ENCODE measurements at regions not wholly inside any gene's neighbourhood (a gene's known extent, or its start where the extent isn't known, plus 50 kb on each side); places are given as distances from the start of the nearest gene placed in this dataset.
"Not testable (repeated sequence)": the region's sequence is repeated elsewhere in the genome, so short reads cannot be mapped to it uniquely, and the experiment has no call there.

DNA sequence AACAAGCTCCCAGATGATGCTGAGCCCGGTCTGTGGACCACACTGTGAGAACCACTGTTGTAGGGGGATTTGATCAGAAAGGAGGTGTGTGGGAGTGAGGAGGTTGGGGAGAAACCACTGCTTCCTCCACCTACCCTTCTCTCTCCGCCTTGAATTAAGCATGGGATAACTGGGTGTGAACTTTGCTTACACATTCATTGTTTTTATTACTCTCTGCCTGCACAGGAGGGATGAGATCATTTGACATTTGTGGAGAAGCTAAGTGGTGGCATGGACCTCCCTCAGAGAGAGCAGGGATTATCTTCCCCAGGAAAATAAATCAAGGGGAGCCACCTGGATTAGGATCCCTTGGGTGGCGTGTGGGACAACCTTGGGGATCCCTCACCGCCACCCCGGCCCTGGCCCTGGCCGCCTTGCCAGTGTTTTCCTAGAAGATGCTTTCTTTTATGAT is 212.1 kb upstream of the ATP6AP2 start:
- TF ChIP-seq, protein P1, sequence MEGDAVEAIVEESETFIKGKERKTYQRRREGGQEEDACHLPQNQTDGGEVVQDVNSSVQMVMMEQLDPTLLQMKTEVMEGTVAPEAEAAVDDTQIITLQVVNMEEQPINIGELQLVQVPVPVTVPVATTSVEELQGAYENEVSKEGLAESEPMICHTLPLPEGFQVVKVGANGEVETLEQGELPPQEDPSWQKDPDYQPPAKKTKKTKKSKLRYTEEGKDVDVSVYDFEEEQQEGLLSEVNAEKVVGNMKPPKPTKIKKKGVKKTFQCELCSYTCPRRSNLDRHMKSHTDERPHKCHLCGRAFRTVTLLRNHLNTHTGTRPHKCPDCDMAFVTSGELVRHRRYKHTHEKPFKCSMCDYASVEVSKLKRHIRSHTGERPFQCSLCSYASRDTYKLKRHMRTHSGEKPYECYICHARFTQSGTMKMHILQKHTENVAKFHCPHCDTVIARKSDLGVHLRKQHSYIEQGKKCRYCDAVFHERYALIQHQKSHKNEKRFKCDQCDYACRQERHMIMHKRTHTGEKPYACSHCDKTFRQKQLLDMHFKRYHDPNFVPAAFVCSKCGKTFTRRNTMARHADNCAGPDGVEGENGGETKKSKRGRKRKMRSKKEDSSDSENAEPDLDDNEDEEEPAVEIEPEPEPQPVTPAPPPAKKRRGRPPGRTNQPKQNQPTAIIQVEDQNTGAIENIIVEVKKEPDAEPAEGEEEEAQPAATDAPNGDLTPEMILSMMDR (IDR thresholded peaks at IDR 0.05; ENCODE audit: unreplicated experiment) = no peak
- intact Hi-C loops (cut with micrococcal nuclease; ENCODE audit: unreplicated experiment) = no loop called here
- Mint-ChIP-seq H3K27ac (ENCODE audit: unreplicated experiment) (no peak overlapping the region), H3K4me1 (ENCODE audit: low read depth, unreplicated experiment) (no peaks in the 10 kb centered on the region), H3K9me3 (ENCODE audit: low read depth, unreplicated experiment) (no peaks in the 10 kb centered on the region), H3K36me3 (ENCODE audit: insufficient read depth, unreplicated experiment) (no peaks in the 10 kb centered on the region), H3K4me3 (ENCODE audit: low read depth, unreplicated experiment) (no peak overlapping the region), H3K27me3 (ENCODE audit: unreplicated experiment) (peaks cover 50% of the 10 kb centered on the region)
- no TSS peak for BruUV-seq (replicated peaks)
- CTCF ChIA-PET = no interaction called here
- no peak for DNase-seq

DNA sequence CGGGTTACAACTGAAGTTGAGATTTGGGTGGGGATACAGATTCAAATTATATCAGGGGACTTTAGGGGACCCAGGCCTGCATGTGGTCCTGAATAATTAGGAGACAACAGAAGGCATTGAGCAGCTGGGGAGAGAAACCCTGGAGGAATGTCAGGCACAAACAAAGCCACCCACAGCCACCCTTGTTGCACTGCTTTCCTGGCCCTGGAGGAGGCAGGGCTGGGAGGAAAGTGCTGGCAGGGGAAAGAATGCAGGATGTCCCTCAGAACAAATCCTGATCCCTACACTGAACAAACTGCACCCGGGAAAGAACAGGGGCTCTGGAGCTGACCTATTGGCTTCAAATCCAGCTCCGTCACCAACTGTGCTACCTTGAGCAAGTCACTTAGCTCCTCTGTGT is 214.1 kb upstream of the ATP6AP2 start:
- Mint-ChIP-seq H3K27me3 (ENCODE audit: unreplicated experiment) (peaks cover 50% of the 10 kb centered on the region), H3K27ac (ENCODE audit: unreplicated experiment) (no peak overlapping the region), H3K9me3 (ENCODE audit: low read depth, unreplicated experiment) (no peaks in the 10 kb centered on the region), H3K4me1 (ENCODE audit: low read depth, unreplicated experiment) (no peaks in the 10 kb centered on the region), H3K4me3 (ENCODE audit: low read depth, unreplicated experiment) (no peak overlapping the region), H3K36me3 (ENCODE audit: insufficient read depth, unreplicated experiment) (no peaks in the 10 kb centered on the region)
- BruUV-seq (replicated peaks) = no TSS peak
- intact Hi-C loops (cut with micrococcal nuclease; ENCODE audit: unreplicated experiment) = no loop called here
- TF ChIP-seq, protein P1 (IDR thresholded peaks at IDR 0.05; ENCODE audit: unreplicated experiment) = no peak
- CTCF ChIA-PET = no interaction called here
- DNase-seq = no peak

DNA sequence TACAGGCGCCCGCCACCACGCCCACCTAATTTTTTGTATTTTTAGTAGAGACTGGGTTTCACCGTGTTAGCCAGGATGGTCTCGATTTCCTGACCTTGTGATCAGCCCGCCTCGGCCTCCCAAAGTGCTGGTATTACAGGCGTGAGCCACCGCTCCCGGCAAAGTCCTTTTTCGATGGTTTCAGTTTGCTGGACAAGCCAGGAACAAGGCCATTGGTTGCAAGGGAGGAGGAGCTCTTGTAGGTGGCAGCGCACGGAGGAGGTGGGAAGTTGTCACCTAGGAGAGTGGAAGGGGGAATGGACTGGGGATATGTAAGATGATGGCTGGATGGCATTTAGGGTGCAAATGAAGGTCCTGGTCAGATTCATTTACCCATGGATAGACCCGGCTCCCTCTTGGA is 218.5 kb upstream of the ATP6AP2 start:
- CTCF ChIA-PET = interaction anchor here (0.6 kb wide), 1 partner anchor 16 kb away, joined by 3 read pairs; no protein-coding TSS in a partner anchor
- BruUV-seq (replicated peaks); H3K9me3 Mint-ChIP-seq (ENCODE audit: low read depth, unreplicated experiment); H3K4me3 Mint-ChIP-seq (ENCODE audit: low read depth, unreplicated experiment); H3K4me1 Mint-ChIP-seq (ENCODE audit: low read depth, unreplicated experiment); intact Hi-C loops (cut with micrococcal nuclease; ENCODE audit: unreplicated experiment); DNase-seq; H3K36me3 Mint-ChIP-seq (ENCODE audit: insufficient read depth, unreplicated experiment); H3K27ac Mint-ChIP-seq (ENCODE audit: unreplicated experiment): not testable (repeated sequence)
- H3K27me3 Mint-ChIP-seq (ENCODE audit: unreplicated experiment) = peaks cover 17% of the 10 kb centered on the region

DNA sequence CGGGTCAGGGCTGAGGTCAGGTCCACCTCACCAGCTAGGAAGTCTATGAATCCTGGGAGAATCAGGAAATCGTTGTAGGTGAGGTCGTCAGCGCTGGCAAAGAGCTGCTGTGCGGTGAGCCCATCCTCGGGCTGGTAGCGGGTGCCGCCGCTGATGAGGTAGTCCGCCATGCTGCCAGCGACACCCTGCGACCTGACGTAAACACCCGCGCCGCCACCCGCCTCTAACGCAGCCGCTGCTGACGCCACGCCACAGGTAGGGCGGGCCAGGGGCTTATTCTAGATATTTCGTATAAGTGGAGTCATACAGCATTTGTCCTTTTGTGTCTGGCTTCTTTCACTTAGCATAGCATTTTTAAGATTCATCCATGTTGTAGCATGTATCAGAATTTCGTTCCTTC is 220.2 kb upstream of the ATP6AP2 start:
- Mint-ChIP-seq H3K27me3 (ENCODE audit: unreplicated experiment) (no peaks in the 10 kb centered on the region), H3K4me3 (ENCODE audit: low read depth, unreplicated experiment) (no peak overlapping the region), H3K9me3 (ENCODE audit: low read depth, unreplicated experiment) (no peaks in the 10 kb centered on the region), H3K4me1 (ENCODE audit: low read depth, unreplicated experiment) (no peaks in the 10 kb centered on the region), H3K27ac (ENCODE audit: unreplicated experiment) (no peak overlapping the region), H3K36me3 (ENCODE audit: insufficient read depth, unreplicated experiment) (no peaks in the 10 kb centered on the region)
- no TSS peak for BruUV-seq (replicated peaks)
- no peak for DNase-seq
- CTCF ChIA-PET = no interaction called here
- intact Hi-C loops (cut with micrococcal nuclease; ENCODE audit: unreplicated experiment) = no loop called here
- TF ChIP-seq, protein P1 (IDR thresholded peaks at IDR 0.05; ENCODE audit: unreplicated experiment) = no peak

DNA sequence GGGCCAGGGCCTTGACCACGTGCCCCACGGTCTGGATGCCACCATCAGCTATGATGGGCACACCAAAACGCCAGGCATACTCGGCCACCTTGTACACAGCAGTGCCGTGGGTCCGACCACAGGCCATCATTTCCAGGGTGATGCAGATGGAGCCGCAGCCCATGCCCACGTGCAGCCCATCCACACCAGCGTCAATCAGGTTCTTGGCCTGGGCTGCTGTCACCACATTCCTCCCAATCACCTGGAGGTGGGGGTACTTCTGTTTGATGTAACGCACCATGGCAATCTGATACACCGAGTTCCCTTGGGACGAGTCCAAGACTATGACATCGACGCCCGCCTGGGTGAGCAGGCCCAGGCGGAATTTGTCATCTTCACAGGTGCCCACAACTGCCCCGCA is 221.2 kb upstream of the ATP6AP2 start:
- no peak for DNase-seq
- H3K36me3 Mint-ChIP-seq (ENCODE audit: insufficient read depth, unreplicated experiment) = no peaks in the 10 kb centered on the region
- no peak overlapping the region for H3K4me3 Mint-ChIP-seq (ENCODE audit: low read depth, unreplicated experiment)
- intact Hi-C loops (cut with micrococcal nuclease; ENCODE audit: unreplicated experiment) = no loop called here
- no peaks in the 10 kb centered on the region for H3K9me3 Mint-ChIP-seq (ENCODE audit: low read depth, unreplicated experiment)
- no peak overlapping the region for H3K27ac Mint-ChIP-seq (ENCODE audit: unreplicated experiment)
- H3K4me1 Mint-ChIP-seq (ENCODE audit: low read depth, unreplicated experiment) = no peaks in the 10 kb centered on the region
- CTCF ChIA-PET = no interaction called here
- TF ChIP-seq, protein P1 (IDR thresholded peaks at IDR 0.05; ENCODE audit: unreplicated experiment) = no peak
- no peaks in the 10 kb centered on the region for H3K27me3 Mint-ChIP-seq (ENCODE audit: unreplicated experiment)
- BruUV-seq (replicated peaks) = no TSS peak
